ENCODE measurements at regions not wholly inside any gene's neighbourhood (a gene's known extent, or its start where the extent isn't known, plus 50 kb on each side); places are given as distances from the start of the nearest gene placed in this dataset.

DNA sequence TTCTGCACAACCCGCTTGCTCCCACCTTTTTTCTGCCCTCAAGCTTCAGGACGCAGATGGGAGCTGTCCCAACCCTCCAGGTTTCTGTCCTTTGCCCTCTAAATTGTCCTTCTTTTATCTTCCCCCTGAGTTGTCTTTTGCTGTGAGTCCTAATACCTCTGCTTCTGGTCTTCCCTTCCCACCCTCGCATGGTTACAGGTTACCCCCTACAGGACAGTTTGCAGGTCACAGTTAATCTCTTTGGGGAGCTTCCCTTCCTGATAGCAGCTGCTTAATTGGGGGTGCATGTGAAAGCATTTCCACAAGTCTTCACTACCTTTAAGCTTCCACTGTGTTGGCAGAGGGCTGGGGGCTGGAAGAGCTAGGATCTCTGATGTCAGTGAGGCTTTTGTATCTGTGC lies 121.5 kb upstream of the CXCL12 start:
- TF ChIP-seq POLR2A (IDR thresholded peaks at IDR 0.05), result no peak
- TF ChIP-seq, protein P1, sequence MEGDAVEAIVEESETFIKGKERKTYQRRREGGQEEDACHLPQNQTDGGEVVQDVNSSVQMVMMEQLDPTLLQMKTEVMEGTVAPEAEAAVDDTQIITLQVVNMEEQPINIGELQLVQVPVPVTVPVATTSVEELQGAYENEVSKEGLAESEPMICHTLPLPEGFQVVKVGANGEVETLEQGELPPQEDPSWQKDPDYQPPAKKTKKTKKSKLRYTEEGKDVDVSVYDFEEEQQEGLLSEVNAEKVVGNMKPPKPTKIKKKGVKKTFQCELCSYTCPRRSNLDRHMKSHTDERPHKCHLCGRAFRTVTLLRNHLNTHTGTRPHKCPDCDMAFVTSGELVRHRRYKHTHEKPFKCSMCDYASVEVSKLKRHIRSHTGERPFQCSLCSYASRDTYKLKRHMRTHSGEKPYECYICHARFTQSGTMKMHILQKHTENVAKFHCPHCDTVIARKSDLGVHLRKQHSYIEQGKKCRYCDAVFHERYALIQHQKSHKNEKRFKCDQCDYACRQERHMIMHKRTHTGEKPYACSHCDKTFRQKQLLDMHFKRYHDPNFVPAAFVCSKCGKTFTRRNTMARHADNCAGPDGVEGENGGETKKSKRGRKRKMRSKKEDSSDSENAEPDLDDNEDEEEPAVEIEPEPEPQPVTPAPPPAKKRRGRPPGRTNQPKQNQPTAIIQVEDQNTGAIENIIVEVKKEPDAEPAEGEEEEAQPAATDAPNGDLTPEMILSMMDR (IDR thresholded peaks at IDR 0.05), result no peak

All from body of pancreas (tissue), 4 donors.